NCI-H2081 (cell line): ENCODE measurements at regions not wholly inside any gene's neighbourhood (a gene's known extent, or its start where the extent isn't known, plus 50 kb on each side); places are given as distances from the start of the nearest gene placed in this dataset.
"Not testable (repeated sequence)": the region's sequence is repeated elsewhere in the genome, so short reads cannot be mapped to it uniquely, and the experiment has no call there.

Experiments
- DNase-seq, 2 experiments: peaks; one replicate each; lab custom pipeline; 2025; lab: John Stamatoyannopoulos, UW

DNA sequence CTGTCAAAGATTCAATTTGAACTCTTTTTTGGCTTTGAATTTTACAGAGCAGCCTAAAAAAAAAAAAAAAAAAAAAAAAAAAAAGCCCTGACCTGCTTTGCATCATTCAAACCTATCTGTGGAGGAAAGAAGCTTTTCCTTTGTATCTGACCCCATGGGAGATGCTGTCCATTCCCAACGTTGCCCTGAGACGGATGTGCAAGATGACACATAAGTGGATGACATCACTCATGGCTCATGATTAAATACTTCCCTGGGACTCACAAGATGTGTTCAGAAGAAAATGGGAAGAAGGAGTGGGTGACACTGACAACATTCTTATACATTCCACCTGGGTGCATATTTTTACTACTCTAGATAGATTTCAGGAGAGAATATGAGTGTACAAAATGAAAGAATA lies 245.7 kb upstream of the ELAVL2 start:
- no peak for DNase-seq

DNA sequence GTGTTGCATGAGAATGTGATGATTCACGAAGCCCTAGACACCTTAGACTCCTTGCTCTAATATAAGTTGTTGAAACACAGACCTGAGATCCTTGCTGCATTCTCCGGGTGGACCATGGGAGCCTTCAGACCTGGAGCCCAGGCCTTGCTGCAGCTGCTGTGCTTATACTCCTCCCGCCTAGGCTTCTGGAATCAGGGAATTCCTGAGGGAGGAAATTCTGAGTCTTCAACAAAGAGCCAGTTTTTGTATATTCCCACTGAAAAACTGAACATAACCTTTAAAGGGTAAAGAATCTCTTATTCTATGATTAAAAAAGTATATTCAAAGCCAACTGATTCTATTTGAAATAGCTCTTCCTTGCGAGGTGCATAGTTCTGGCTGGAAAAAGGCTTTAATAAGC lies 245.1 kb upstream of the ELAVL2 start:
- no peak for DNase-seq

DNA sequence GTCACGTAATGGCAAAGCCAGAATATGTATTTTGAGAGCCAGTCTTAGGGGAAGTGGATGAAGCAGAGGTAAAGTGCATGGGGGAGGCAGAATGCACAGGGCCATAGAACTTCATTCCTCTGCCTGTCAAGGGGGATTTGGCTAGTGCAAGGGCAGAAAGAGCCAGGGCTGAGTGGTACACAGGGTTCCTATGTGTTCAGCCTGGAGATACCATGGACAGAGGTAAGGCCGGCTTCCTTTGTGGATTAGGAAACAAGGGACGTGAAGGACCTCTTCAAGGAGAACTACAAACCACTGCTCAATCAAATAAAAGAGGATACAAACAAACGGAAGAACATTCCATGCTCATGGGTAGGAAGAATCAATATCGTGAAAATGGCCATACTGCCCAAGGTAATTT lies 241.1 kb upstream of the ELAVL2 start:
- not testable (repeated sequence) for DNase-seq

DNA sequence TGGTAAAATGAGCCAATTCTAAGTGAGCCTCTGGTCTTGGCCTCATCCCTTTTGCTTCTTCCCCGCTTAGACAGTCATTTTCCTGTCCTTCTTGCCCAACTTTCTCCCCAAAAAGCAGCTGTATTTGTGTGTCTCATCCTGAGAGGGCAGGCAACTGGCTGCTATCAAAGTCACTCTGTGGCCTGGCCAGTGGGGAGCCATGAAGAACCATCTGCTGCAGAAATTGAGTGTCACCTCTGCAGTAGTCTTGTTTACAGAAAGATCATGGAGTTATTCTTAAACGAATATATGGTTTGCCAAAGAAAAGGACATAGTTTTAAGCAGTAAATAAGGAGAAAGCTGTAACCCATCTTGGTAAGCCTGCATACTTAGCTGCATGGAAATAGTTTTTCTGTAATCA lies 233.6 kb upstream of the ELAVL2 start:
- DNase-seq, result no peak

DNA sequence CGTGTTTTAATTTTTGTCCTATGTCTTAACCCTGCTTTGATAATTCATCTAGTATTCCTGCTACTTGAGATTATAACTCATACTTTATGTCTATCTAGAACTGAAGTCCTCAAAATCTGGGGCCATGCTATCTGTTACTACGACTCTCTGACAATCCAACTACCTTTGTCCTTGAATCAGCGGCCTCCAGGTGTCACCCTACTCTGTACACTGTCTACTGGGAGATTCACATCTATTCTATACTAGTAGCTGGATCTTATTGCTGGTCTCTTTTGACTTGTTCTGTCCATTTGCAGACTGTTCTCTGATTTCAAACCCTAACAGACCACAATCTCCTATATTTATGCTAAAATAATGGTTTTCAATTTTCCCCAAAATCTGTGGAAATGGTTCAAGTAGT lies 225.5 kb upstream of the ELAVL2 start:
- no peak for DNase-seq

DNA sequence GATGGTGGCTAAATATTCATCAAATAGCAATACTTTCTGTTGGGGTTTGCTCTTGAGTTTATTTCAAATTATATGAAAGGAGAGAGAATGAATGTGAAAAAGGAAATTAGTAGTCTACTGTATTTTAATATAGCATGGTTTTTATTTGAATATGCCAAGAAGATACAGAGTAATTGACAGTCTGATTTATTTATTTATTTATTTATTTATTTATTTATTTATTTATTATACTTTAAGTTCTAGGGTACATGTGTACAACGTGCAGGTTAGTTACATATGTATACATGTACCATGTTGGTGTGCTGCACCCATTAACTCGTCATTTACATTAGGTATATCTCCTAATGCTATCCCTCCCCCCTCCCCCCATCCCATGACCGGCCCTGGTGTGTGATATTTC lies 224.2 kb upstream of the ELAVL2 start:
- DNase-seq, result not testable (repeated sequence)

DNA sequence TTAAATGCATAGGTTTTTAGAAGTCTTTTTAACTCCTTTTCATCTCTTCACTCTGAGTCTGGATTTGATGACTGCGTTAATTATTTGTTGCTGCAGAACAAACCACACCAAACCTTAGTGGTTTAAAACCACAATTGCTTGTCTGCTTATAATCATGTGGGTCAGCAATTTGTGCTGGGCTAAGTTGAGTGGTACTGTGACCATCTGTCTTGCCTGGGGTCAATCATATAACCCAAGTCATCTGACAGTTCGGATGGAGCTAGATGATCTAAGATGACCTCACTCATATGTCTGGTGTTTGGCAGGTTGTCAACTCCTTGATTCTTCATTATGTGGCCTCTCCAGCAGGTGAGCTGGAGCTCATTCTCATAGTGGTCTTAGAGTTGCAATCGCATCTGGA lies 219.1 kb upstream of the ELAVL2 start:
- DNase-seq, result no peak

DNA sequence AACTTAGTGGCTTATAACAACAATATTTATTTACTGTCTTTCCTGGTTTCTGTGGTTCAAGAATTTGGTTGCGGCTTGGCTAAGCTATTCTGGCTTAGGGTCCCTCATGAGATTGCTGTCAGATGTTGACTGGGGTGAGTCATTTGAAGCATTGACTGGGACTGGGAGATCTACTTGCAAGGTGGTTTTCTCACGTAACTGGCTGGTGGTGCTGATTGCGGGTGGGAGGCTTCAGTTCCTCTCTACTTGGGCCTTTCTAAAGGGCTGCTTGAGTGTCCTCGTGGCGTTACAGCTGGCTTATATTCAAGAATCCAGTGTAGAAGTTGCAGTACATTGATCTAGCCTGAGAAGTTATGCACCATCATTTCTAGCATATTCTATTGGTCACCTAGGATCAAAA lies 218.5 kb upstream of the ELAVL2 start:
- no peak for DNase-seq

DNA sequence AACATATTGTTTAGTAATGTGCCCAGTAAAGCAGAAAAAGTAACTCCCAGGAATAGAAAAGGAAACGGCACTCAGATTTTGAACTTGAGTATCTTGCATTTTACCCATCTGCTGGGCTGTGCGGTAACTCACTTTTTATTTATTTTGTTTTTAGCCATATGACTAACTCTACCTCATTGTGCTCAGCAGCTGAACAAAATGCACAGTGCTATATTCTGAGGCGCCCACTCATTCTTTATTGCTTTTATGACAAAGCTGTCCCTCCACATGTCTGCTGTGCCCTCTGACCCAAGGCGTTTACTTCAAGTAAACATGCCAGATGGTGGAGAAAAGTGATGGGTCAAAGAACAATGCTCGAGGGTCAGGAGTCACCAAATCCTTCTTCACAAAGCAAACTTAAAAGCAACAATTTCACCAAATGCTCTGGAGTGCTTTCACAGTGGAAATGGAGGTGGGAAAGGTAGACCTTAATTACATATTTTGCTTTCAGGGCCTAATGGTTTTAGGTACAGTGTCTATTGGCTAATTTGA lies 215.2 kb upstream of the ELAVL2 start:
- DNase-seq, result peak; percentile 54 to 85

DNA sequence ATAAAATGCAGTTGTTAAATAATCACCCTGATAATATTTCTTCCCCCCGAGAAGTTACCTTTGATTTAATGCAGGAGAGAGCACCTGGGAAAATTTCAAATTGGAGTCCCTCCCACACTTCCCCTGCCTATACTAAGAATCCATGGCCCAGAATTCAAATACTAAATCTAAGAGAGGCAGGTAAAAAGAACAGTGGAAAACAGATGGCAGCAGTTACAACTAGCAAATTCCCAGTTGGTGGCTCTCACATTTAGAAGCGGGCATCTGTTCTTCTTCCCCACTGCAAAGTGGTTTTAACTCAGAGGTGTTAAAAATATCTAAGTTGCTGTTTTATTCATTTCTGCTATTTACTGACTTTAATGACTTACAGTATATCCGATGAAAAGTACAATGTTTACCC lies 210.4 kb upstream of the ELAVL2 start:
- DNase-seq, result peak in 1 of 2 experiments; percentile 17

DNA sequence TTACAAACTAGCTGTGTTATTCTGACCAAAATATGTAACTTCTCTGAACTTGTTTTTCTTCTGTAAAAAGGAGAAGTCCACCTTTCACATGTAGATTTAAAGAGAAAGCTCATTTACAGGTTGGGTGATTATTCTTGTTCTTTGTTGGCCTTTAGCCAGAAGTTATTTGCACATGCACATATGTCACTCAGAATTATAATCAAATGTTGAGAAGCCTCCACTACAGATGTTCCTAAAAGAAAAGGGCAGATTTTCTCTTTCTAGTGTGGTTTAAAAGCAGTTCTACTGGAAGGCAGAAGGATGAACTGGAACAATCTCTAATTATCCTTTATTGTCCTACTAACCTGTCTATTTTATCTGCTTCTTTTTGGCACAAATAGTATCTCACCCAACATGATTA lies 209.8 kb upstream of the ELAVL2 start:
- DNase-seq, result peak in 1 of 2 experiments; percentile 33

DNA sequence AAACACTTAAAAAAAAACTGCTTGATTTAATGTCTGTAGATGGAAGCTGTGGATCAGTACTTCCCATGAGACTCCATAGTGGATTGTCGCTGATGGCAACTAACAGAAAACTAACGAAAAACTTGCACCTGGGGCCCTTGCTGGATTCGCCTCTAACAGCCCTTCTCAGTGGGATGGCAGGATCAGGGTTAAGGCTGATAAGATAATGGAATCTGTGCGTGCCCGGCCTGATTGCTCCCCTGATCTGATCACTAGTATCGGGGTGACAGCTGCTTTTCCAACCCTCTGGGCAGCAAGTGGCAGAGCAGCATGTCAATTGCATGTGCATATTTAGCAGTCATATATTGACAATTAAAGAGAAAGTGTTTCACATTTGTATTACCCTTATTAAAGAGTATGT lies 185.8 kb upstream of the ELAVL2 start:
- no peak for DNase-seq

DNA sequence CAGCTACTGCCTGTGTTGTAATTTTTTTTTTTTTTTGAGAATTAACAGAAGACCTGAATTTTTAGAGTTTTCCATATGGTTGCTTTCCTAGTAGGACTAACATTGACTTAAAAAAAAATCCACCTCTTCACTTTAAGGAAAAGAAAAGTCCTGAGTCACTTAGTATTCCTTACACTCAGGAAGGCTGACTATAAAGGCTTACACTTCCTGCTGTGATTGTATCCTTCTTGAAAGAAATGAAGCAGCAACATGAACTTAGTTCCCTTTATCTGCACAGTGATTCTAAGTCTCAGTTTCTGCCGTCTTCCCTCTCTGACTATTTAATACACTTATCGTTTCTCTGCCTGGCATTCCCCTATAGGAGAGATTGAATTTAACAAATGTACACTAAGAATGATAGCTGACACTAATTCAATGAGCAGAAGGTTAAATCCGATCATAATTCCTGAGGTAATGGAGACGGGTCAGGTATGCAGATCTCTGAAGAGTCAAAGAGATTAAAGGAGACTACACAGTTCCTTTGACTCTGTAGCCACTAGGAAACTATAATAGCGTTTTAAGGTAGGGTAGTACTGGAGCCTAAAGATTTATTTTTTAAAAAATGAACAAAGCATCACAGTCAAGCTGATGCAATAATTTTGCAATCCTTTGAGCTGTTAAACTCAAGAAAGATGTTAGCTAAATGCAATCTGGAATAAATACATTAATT lies 185.1 kb upstream of the ELAVL2 start:
- no peak for DNase-seq

DNA sequence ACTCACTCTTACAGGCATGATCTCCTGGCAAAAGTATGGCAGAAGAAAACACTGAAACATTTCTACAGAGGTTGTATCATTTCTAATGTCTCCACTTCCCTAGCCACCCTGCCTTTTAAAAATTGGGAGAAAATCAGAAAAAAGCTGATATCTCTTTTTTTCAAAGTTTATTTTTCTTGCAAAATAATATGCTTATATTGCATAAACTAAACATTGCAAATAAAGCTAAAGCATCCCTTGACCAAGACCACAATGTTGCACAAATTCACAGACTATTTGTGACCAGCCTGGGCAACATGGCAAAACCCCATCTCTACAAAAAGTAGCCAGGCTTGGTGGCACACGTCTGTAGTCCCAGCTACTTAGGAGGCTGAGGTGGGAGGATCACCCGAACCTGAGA lies 183.3 kb upstream of the ELAVL2 start:
- no peak for DNase-seq

DNA sequence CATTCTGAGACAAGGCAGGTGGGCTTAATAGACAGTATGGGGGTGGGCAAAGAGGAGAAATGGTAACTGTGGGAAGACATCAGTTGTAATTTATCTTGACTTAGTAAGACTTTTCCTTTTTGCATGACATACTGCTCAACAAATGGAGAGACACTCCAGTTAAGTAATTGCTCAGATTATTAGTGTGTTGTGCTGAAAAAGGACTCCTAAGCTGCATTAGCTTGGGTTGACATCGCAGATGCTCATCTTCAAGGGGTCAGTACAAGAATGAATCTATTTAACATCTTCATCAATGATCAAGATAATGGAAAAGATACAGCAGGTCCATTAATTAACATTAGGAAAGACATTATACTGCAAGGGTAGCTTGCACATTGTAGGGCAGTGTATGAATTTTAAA lies 181.1 kb upstream of the ELAVL2 start:
- no peak for DNase-seq

DNA sequence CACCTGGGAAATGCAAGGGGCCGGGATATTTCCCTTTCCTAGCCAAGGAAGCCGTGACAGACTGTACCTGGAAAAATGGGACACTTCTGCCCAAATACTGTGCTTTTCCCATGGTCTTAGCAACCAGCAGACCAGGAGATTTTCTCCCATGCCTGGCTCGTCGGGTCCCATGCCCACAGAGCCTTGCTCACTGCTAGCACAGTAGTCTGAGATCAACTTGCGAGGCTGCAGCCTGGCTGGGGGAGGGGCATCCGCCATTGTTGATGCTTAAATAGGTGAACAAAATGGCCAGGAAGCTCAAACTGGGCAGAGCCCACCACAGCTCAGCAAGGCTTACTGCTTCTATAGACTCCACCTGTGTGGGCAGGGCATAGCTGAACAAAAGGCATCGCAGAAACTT lies 165.8 kb upstream of the ELAVL2 start:
- DNase-seq, result not testable (repeated sequence)

DNA sequence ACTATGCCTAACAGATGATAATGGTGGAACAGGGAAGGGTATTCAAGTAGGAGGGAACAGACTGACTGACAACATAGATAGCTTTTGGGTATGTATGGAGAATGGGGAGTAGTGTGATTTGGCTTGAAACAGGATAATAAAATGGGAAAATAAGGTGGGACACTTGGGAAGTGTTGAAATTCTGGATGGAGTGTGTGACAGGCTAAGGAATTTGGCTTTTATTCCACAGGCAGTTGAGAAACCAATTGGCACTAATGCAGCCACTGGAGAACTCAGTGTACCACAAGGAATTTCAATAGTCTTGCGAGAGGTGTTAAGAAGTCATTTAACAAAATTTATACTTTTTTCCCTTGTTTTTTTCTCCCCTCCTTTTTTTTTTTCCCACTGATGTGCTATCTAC lies 153.5 kb upstream of the ELAVL2 start:
- no peak for DNase-seq

DNA sequence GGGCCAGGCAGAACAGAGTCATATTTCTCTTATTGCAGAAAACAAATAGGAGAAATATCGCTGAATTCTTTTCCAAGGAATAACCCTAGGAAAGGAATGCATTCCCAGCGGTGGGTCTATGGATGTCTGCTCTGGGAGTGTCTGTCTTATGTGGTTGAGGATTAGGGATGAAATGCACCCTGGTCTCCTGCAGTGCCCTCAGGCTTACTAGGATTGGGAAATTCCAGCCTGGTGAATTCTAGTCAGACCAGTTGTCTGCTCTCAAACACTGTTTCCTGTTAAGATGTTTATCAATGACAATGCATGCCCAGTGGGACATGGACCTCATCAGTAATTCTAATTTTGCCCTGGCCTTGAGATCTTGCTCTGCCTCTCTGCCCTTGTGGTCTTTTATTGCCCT lies 136.1 kb upstream of the ELAVL2 start:
- DNase-seq, result no peak

DNA sequence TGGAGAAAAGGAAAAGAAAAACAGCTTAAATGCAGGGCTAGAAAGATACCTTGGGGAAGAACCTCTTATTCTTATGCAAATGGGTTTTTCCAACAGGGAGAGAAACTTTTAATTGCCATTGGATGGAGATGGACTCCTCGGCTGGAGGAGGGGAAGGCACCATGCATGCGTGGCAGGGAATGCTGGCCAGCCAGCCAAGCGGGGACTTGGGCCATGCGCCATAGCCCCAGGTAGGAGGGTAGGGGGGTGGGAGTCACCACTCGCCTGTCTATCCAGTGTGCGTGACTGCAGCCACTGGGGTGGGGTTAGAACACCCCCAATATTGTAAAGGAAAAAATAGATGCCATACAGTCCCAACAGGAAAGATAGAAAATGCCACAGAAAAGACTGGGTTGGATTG lies 119.9 kb upstream of the ELAVL2 start:
- no peak for DNase-seq

DNA sequence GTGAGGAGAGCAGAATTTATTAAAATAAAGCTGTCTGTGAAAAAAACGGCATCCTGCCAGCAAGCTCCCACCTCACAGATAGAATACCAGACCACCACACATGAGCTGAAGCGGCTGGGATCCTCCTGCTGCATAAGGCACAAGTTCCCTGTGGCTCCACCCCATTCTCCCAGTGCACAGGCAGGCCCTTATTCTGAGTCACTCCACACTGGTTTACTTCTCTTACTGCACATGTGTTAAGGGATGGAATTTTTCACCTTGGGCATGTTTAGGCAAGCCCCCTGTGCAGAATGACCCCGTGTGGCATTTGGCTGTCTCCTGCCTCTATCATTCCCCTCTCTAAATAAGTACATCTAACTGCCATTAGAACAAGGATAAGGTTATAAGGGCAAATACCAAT lies 115.0 kb upstream of the ELAVL2 start:
- no peak for DNase-seq

DNA sequence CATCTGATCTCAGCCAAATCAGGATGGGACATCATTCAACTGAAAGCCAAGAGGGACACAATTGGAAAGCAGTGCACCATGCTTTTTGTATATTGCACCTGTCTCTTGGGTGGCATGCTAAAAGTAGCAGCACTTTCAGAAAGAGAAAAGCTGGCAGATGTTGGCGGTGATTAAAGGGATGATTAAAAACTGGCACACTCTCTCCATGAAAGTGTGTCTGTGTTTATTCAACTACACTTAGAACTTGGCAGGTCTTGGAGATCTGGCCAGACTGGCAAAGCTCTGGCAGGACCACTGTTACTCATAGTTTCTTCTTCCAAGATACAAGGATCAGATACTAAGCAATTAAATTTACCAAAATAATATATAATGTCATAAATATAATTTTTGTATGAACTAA lies 112.9 kb upstream of the ELAVL2 start:
- DNase-seq, result peak; percentile 4 to 62

DNA sequence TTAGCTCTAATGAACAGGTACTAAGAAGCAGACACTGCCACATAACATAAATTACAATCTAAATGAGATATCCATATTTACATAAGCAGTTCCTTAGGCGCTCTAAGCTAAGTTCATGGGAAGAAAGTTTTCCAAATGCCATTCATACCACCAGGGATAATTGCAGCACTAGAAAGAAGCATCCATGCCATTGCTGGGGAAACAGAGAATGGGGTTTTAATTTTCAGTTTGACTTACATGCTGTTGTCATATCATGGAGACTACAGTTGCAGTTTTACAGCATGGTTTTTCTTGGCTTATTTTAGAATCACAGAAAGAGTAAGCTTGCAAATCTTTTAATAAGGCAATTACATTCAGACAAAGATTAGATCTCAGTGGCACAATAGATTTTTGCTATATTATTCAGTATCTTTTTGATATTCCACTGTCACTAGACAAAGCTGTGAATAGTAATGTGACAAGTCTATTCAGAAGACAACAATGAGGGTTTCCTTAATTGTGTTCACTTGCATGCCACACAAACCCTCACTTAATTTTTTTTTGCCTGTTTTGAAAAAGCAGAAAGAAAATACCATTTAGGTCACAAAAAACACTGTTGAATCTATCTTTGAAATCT lies 108.4 kb upstream of the ELAVL2 start:
- DNase-seq, result no peak

DNA sequence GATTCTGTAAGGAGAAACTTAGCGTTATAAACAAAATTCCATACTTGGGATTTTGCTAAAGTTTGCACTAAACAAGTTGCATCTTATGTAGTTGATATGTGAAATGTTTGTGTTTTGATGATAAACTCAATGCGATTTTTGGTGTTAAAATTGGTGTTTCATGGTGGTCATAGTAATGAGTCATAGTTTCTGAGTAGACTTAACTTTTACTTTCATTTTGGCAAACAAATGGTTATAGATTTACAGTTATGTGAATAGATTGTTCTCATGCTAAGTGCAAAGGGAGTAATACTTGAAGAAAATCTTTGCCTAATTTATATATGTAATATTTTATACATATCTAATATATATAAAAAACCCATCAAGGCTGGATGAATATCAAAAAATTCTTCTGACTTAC lies 107.3 kb upstream of the ELAVL2 start:
- no peak for DNase-seq

DNA sequence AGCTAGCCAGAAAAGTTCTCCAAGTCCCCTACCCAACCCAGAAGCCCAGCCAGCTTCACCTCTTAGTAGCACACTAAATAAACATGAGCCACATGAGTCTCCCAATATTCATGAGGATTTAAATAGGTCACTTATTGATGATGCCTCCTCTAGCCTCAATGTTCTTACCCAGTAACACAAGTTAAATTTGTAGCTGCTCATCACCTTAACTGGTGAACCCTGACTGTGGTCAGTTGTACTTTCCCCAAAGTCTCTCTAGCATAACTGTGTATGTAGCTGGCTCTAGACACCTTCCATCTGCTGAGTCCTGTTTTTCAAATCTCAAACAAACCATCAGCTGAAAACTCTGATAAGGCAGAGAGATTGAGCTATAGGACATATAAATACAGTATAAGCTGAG lies 100.3 kb upstream of the ELAVL2 start:
- DNase-seq, result no peak
